ENCODE measurements at regions not wholly inside any gene's neighbourhood (a gene's known extent, or its start where the extent isn't known, plus 50 kb on each side); places are given as distances from the start of the nearest gene placed in this dataset.

- DNase-seq (ENCODE audit: extremely low read depth, insufficient read length): no peak
- no peak overlapping the region for H3K4me3 ChIP-seq (replicated peaks; ENCODE audit: low read depth, low read length)
- no peaks in the 10 kb centered on the region for H3K27me3 ChIP-seq (replicated peaks; ENCODE audit: control insufficient read depth, insufficient read depth, low read length)
- no peaks in the 10 kb centered on the region for H3K36me3 ChIP-seq (ENCODE audit: control insufficient read depth, insufficient read depth, low read length)
- no peak for TF ChIP-seq CTCF (IDR thresholded peaks at IDR 0.05; ENCODE audit: insufficient read depth, low read length, poor library complexity, severe bottlenecking)
Observed at GRCh38 chr2:82234283-82234874, 1929.8 kb upstream of the LRRTM1 start.

GRCh38 chr2:82233806-82234205 is 1929.3 kb upstream of the LRRTM1 start:
- Histone ChIP-seq H3K27me3 (replicated peaks; ENCODE audit: control insufficient read depth, insufficient read depth, low read length) (no peaks in the 10 kb centered on the region), H3K36me3 (ENCODE audit: control insufficient read depth, insufficient read depth, low read length) (no peaks in the 10 kb centered on the region), H3K4me3 (replicated peaks; ENCODE audit: low read depth, low read length) (no peak overlapping the region)
- TF ChIP-seq CTCF (IDR thresholded peaks at IDR 0.05; ENCODE audit: insufficient read depth, low read length, poor library complexity, severe bottlenecking): no peak
- no peak for DNase-seq (ENCODE audit: extremely low read depth, insufficient read length)

GRCh38 chr2:82230406-82230805 is 1925.9 kb upstream of the LRRTM1 start:
- no peaks in the 10 kb centered on the region for H3K36me3 ChIP-seq (ENCODE audit: control insufficient read depth, insufficient read depth, low read length)
- no peak overlapping the region for H3K4me3 ChIP-seq (replicated peaks; ENCODE audit: low read depth, low read length)
- TF ChIP-seq CTCF (IDR thresholded peaks at IDR 0.05; ENCODE audit: insufficient read depth, low read length, poor library complexity, severe bottlenecking): no peak
- no peaks in the 10 kb centered on the region for H3K27me3 ChIP-seq (replicated peaks; ENCODE audit: control insufficient read depth, insufficient read depth, low read length)
- no peak for DNase-seq (ENCODE audit: extremely low read depth, insufficient read length)

- TF ChIP-seq CTCF (IDR thresholded peaks at IDR 0.05; ENCODE audit: insufficient read depth, low read length, poor library complexity, severe bottlenecking): no peak
- no peaks in the 10 kb centered on the region for H3K27me3 ChIP-seq (replicated peaks; ENCODE audit: control insufficient read depth, insufficient read depth, low read length)
- no peaks in the 10 kb centered on the region for H3K36me3 ChIP-seq (ENCODE audit: control insufficient read depth, insufficient read depth, low read length)
- no peak overlapping the region for H3K4me3 ChIP-seq (replicated peaks; ENCODE audit: low read depth, low read length)
- DNase-seq (ENCODE audit: extremely low read depth, insufficient read length): no peak
Observed at GRCh38 chr2:82226441-82226840, 1921.9 kb upstream of the LRRTM1 start.

GRCh38 chr2:82224301-82224940 is 1919.9 kb upstream of the LRRTM1 start:
- TF ChIP-seq CTCF (IDR thresholded peaks at IDR 0.05; ENCODE audit: insufficient read depth, low read length, poor library complexity, severe bottlenecking): no peak
- no peak for DNase-seq (ENCODE audit: extremely low read depth, insufficient read length)
- Histone ChIP-seq H3K27me3 (replicated peaks; ENCODE audit: control insufficient read depth, insufficient read depth, low read length) (no peaks in the 10 kb centered on the region), H3K4me3 (replicated peaks; ENCODE audit: low read depth, low read length) (no peak overlapping the region), H3K36me3 (ENCODE audit: control insufficient read depth, insufficient read depth, low read length) (no peaks in the 10 kb centered on the region)
